Liver (tissue), 8 donors: ENCODE measurements at regions not wholly inside any gene's neighbourhood (a gene's known extent, or its start where the extent isn't known, plus 50 kb on each side); places are given as distances from the start of the nearest gene placed in this dataset.

Source experiments
- DNase-seq: peaks from one replicate; pipeline ENCODE4 v3.0.0-alpha.2; 2017; ENCODE audit warnings: low spot score
- H3K27ac ChIP-seq, 2 donors: one replicate each; pipeline ENCODE4 v1.7.0; 2013; ENCODE audit warnings: inconsistent platforms in 2 of 2, low read length in 2 of 2, control low read depth in 1 of 2, low read depth in 1 of 2, mild to moderate bottlenecking in 1 of 2
- H3K27me3 ChIP-seq, 4 donors: one replicate each; pipeline versions ENCODE4 v1.6.1 to v1.7.0; 2013; ENCODE audit warnings: low read length in 3 of 4, inconsistent platforms in 1 of 4, mild to moderate bottlenecking in 1 of 4, moderate library complexity in 1 of 4; ENCODE audit not compliant: control insufficient read depth in 4 of 4, insufficient read depth in 4 of 4
- H3K36me3 ChIP-seq, 4 donors: one replicate each; pipeline versions ENCODE4 v1.6.1 to v1.7.0; 2013; ENCODE audit warnings: low read length in 3 of 4, mild to moderate bottlenecking in 3 of 4, low read depth in 1 of 4, moderate library complexity in 1 of 4; ENCODE audit not compliant: control insufficient read depth in 4 of 4, insufficient read depth in 3 of 4
- H3K4me1 ChIP-seq, 4 donors: one replicate each; pipeline versions ENCODE4 v1.6.1 to v1.7.0; 2013; ENCODE audit warnings: low read length in 3 of 4, mild to moderate bottlenecking in 3 of 4, moderate library complexity in 1 of 4; ENCODE audit not compliant: control insufficient read depth in 4 of 4, insufficient read depth in 4 of 4
- H3K4me3 ChIP-seq, 3 donors: one replicate each; pipeline versions ENCODE4 v1.6.1 to v1.7.0; 2013; ENCODE audit warnings: low read length in 3 of 3, control low read depth in 1 of 3, low read depth in 1 of 3, mild to moderate bottlenecking in 1 of 3
- H3K9ac ChIP-seq, 2 donors: one replicate each; pipeline ENCODE4 v1.7.0; 2013; ENCODE audit warnings: low read length in 2 of 2, mild to moderate bottlenecking in 2 of 2, moderate library complexity in 2 of 2, control low read depth in 1 of 2, low read depth in 1 of 2
- H3K9me3 ChIP-seq, 4 donors: one replicate each; pipeline versions ENCODE4 v1.6.1 to v1.7.0; 2013; ENCODE audit warnings: low read length in 3 of 4; ENCODE audit not compliant: control insufficient read depth in 4 of 4
- EGR1 ChIP-seq, 2 donors: IDR thresholded peaks; 2 replicates each; pipeline ENCODE4 v1.6.1; 2016 to 2018; ENCODE audit warnings: antibody characterized with exemption in 2 of 2, low read depth in 2 of 2
- FOXA1 ChIP-seq: IDR thresholded peaks from 2 replicates; pipeline ENCODE4 v1.6.1; 2016; ENCODE audit warnings: antibody characterized with exemption
- FOXA2 ChIP-seq: IDR thresholded peaks from 2 replicates; pipeline ENCODE4 v1.6.1; 2016; ENCODE audit warnings: antibody characterized with exemption
- GABPA ChIP-seq, 2 donors: IDR thresholded peaks in 1 of 2; conservative IDR thresholded peaks in 1 of 2; 2 replicates each; pipeline ENCODE4 v1.6.1; 2016; ENCODE audit warnings: antibody characterized with exemption in 2 of 2, mild to moderate bottlenecking in 1 of 2, moderate library complexity in 1 of 2
- HNF4A ChIP-seq, 2 donors: conservative IDR thresholded peaks; 2 replicates each; pipeline ENCODE4 v1.6.1; 2016; ENCODE audit warnings: antibody characterized with exemption in 2 of 2, mild to moderate bottlenecking in 2 of 2
- HNF4G ChIP-seq: IDR thresholded peaks from 2 replicates; pipeline ENCODE4 v1.6.1; 2016; ENCODE audit warnings: antibody characterized with exemption
- NR2F2 ChIP-seq: IDR thresholded peaks from 2 replicates; pipeline ENCODE4 v1.6.1; 2016; ENCODE audit warnings: antibody characterized with exemption
- RAD21 ChIP-seq, 2 donors: IDR thresholded peaks; 2 replicates each; pipeline ENCODE4 v1.6.1; 2016; ENCODE audit warnings: antibody characterized with exemption in 2 of 2, mild to moderate bottlenecking in 2 of 2
- RXRA ChIP-seq, 2 donors: IDR thresholded peaks; 2 replicates each; pipeline ENCODE4 v1.6.1; 2017 to 2018; ENCODE audit warnings: antibody characterized with exemption in 2 of 2, mild to moderate bottlenecking in 1 of 2
- SP1 ChIP-seq: IDR thresholded peaks from 2 replicates; pipeline ENCODE4 v1.6.1; 2018; ENCODE audit warnings: antibody characterized with exemption, mild to moderate bottlenecking
- TAF1 ChIP-seq: conservative IDR thresholded peaks from 2 replicates; pipeline ENCODE4 v1.6.1; 2016; ENCODE audit warnings: antibody characterized with exemption, mild to moderate bottlenecking
- YY1 ChIP-seq: IDR thresholded peaks from 2 replicates; pipeline ENCODE4 v1.6.1; 2016; ENCODE audit warnings: antibody characterized with exemption, mild to moderate bottlenecking
- WGBS: extraction: QIAGEN DNeasy Blood & Tissue Kit; methylation state at CpG from one replicate; pipeline ENCODE4 v1.1.7; 2013; 5-methylcytosine and 5-hydroxymethylcytosine counted together
- TF ChIP-seq, protein P1 (sequence below): IDR thresholded peaks from 2 replicates; pipeline ENCODE4 v1.6.1; 2016; ENCODE audit warnings: antibody characterized with exemption
- TF ChIP-seq, protein P2 (sequence below): IDR thresholded peaks from 2 replicates; pipeline ENCODE4 v1.6.1; 2016; ENCODE audit warnings: antibody characterized with exemption, mild to moderate bottlenecking
- TF ChIP-seq, protein P3 (sequence below): fragments of 150-350 bp; IDR thresholded peaks from 2 replicates; pipeline ENCODE4 v1.5.1; 2017; ENCODE audit warnings: improper control_type of control experiment, low read depth, low read length; ENCODE audit not compliant: missing input control
- TF ChIP-seq, protein P4 (sequence below): IDR thresholded peaks from 2 replicates; pipeline ENCODE4 v1.6.1; 2016; ENCODE audit warnings: antibody characterized with exemption
- donor health status: healthy.
- donor health status: healthy.
- donor health status: healthy.
- donor health status: healthy.
- donor health status: healthy.

DNA sequence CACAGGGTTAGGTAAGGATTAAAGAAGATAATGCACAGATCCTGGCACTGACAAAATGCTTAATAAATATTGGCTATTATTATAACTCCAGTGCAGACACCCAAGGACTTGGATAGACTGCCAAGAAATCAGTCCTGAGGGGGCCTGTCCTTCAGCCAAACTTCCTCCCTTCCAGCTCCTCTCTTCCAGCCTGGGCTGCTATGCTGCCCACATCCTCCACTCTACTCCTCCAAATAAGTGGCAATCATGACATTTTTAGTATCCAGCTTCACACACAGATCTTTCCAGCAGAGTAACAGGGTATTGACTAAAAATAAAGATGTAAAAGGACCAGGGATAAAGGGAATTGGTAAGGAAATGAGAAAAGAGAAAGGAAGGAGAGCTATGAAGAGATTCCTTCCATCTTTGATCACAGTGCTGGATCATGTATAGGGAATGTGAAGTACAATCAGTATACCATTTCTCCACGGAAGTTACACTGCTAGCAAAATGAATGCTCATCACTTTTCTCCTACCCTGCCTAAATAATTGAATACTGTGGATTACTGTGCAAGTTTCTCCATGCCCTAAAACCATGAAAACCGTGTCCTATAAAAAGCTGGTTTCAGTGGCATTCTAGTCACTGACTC lies 136.0 kb upstream of the OSMR start:
- Histone ChIP-seq H3K4me1 (peaks cover 0 to 2% (median 0%) of the 10 kb centered on the region in 4 donors), H3K36me3 (no peaks in the 10 kb centered on the region), H3K27me3 (peaks cover 0 to 4% (median 0%) of the 10 kb centered on the region in 4 donors), H3K9ac (no peak overlapping the region), H3K4me3 (no peak overlapping the region), H3K9me3 (no peaks in the 10 kb centered on the region), H3K27ac (no peak overlapping the region)
- no peak for DNase-seq
- TF ChIP-seq RXRA (IDR thresholded peaks at IDR 0.05) (no peak), RAD21 (IDR thresholded peaks at IDR 0.05) (no peak), TAF1 (no peak), SP1 (no peak), EGR1 (IDR thresholded peaks at IDR 0.05; ENCODE audit: low read depth in 2 of 2) (no peak), NR2F2 (no peak), HNF4G (no peak)
- TF ChIP-seq, protein P1, sequence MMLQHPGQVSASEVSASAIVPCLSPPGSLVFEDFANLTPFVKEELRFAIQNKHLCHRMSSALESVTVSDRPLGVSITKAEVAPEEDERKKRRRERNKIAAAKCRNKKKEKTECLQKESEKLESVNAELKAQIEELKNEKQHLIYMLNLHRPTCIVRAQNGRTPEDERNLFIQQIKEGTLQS = no peak
- TF ChIP-seq, protein P2, sequence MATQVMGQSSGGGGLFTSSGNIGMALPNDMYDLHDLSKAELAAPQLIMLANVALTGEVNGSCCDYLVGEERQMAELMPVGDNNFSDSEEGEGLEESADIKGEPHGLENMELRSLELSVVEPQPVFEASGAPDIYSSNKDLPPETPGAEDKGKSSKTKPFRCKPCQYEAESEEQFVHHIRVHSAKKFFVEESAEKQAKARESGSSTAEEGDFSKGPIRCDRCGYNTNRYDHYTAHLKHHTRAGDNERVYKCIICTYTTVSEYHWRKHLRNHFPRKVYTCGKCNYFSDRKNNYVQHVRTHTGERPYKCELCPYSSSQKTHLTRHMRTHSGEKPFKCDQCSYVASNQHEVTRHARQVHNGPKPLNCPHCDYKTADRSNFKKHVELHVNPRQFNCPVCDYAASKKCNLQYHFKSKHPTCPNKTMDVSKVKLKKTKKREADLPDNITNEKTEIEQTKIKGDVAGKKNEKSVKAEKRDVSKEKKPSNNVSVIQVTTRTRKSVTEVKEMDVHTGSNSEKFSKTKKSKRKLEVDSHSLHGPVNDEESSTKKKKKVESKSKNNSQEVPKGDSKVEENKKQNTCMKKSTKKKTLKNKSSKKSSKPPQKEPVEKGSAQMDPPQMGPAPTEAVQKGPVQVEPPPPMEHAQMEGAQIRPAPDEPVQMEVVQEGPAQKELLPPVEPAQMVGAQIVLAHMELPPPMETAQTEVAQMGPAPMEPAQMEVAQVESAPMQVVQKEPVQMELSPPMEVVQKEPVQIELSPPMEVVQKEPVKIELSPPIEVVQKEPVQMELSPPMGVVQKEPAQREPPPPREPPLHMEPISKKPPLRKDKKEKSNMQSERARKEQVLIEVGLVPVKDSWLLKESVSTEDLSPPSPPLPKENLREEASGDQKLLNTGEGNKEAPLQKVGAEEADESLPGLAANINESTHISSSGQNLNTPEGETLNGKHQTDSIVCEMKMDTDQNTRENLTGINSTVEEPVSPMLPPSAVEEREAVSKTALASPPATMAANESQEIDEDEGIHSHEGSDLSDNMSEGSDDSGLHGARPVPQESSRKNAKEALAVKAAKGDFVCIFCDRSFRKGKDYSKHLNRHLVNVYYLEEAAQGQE = no peak
- TF ChIP-seq, protein P3, sequence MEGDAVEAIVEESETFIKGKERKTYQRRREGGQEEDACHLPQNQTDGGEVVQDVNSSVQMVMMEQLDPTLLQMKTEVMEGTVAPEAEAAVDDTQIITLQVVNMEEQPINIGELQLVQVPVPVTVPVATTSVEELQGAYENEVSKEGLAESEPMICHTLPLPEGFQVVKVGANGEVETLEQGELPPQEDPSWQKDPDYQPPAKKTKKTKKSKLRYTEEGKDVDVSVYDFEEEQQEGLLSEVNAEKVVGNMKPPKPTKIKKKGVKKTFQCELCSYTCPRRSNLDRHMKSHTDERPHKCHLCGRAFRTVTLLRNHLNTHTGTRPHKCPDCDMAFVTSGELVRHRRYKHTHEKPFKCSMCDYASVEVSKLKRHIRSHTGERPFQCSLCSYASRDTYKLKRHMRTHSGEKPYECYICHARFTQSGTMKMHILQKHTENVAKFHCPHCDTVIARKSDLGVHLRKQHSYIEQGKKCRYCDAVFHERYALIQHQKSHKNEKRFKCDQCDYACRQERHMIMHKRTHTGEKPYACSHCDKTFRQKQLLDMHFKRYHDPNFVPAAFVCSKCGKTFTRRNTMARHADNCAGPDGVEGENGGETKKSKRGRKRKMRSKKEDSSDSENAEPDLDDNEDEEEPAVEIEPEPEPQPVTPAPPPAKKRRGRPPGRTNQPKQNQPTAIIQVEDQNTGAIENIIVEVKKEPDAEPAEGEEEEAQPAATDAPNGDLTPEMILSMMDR = no peak
- 64% methylated on average over 2 of the region's 2 CpGs for WGBS

DNA sequence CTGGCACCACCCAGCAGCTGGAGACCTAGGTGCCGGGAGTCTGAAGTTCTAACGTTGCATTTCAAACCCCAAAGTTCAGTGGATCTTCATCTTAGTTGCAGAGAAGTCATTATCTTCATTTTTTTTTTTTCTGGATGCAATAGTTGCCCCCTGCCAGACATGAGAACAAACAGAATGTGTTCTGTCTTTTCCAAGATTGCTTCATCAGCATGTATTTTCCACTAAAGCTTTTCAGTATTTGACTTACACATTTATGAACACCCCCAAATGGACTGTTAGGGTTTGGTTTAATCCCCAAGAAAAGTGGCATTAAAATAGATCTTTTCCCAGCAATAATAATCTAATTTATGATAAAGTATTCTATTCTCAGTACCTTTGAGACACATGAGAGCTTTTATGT lies 135.2 kb upstream of the OSMR start:
- whole genome bisulfite sequencing = 66% methylated on average over 2 of the region's 2 CpGs
- no peak overlapping the region for H3K4me3 ChIP-seq
- no peak overlapping the region for H3K27ac ChIP-seq
- H3K9me3 ChIP-seq = no peaks in the 10 kb centered on the region
- no peak overlapping the region for H3K9ac ChIP-seq
- H3K4me1 ChIP-seq = peaks cover 0 to 2% (median 0%) of the 10 kb centered on the region in 4 donors
- no peak for DNase-seq
- H3K36me3 ChIP-seq = no peaks in the 10 kb centered on the region
- H3K27me3 ChIP-seq = peaks cover 0 to 4% (median 0%) of the 10 kb centered on the region in 4 donors
- TF ChIP-seq HNF4A (conservative IDR thresholded peaks at IDR 0.05) (no peak), FOXA1 (no peak), NR2F2 (no peak), RAD21 (IDR thresholded peaks at IDR 0.05) (no peak), YY1 (no peak), SP1 (no peak), EGR1 (IDR thresholded peaks at IDR 0.05; ENCODE audit: low read depth in 2 of 2) (no peak), FOXA2 (no peak), GABPA (IDR thresholded peaks at IDR 0.05 in 1 of 2, conservative IDR thresholded peaks at IDR 0.05 in 1 of 2) (no peak), HNF4G (no peak), TAF1 (no peak)
- TF ChIP-seq, protein P3 = no peak
- TF ChIP-seq, protein P4, sequence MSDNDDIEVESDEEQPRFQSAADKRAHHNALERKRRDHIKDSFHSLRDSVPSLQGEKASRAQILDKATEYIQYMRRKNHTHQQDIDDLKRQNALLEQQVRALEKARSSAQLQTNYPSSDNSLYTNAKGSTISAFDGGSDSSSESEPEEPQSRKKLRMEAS = no peak
- TF ChIP-seq, protein P1 = no peak
